A673 (cell line): ENCODE measurements at regions not wholly inside any gene's neighbourhood (a gene's known extent, or its start where the extent isn't known, plus 50 kb on each side); places are given as distances from the start of the nearest gene placed in this dataset.

Experiments used
- EZH2 ChIP-seq: fragments of 200-600 bp; sonication (generic); IDR thresholded peaks from 2 replicates; pipeline ENCODE4 v1.6.1; 2017; ENCODE audit warnings: borderline replicate concordance, low read depth, mild to moderate bottlenecking, mixed read lengths, antibody characterized with exemption, low read length; ENCODE audit not compliant: poor library complexity, severe bottlenecking
- TF ChIP-seq, protein P1 (sequence below): fragments of 300-800, 200-600 bp; sonication (generic); conservative IDR thresholded peaks from 2 replicates; pipeline ENCODE4 v1.5.1; 2017; ENCODE audit warnings: low read depth, mild to moderate bottlenecking, antibody characterized with exemption, low read length, moderate library complexity, mixed read lengths

DNA sequence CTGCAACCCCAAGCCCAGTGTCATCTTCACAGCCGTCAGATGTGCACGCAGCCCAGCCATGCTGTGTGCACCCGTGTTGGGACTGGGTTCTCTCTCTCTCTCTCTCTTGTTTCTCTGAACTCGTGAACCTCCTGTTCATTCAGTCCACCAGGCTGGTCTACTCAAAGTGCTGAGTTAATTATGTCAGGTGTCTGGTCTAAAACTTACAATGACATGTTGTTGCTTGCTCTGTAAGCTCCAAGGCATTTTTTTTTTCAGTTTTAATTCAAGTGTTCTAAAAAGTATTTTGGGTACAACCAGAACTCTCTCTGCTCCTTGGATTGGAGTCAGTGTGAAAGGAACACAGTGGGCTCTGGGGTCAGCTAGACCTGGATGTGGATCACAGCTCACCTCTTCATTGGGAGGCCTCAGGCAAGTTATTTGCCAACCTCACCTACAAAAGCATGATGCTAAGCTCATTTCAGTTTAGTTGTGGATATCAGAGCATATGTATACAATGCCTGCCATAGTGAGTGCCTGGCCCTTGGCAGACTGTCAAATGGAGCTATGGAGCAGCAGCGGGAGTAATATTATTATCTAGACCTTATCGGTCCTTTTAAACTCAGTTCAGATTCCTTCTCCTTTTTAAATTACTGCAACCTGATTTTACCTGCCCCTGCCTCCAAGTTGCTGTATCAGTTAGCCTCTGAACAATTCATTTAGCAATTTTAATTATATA lies 59.5 kb downstream of the PLEKHG1 start:
- TF ChIP-seq EZH2: no peak
- TF ChIP-seq, protein P1, sequence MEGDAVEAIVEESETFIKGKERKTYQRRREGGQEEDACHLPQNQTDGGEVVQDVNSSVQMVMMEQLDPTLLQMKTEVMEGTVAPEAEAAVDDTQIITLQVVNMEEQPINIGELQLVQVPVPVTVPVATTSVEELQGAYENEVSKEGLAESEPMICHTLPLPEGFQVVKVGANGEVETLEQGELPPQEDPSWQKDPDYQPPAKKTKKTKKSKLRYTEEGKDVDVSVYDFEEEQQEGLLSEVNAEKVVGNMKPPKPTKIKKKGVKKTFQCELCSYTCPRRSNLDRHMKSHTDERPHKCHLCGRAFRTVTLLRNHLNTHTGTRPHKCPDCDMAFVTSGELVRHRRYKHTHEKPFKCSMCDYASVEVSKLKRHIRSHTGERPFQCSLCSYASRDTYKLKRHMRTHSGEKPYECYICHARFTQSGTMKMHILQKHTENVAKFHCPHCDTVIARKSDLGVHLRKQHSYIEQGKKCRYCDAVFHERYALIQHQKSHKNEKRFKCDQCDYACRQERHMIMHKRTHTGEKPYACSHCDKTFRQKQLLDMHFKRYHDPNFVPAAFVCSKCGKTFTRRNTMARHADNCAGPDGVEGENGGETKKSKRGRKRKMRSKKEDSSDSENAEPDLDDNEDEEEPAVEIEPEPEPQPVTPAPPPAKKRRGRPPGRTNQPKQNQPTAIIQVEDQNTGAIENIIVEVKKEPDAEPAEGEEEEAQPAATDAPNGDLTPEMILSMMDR: no peak
